Fibroblast of lung (primary cell): ENCODE measurements at regions not wholly inside any gene's neighbourhood (a gene's known extent, or its start where the extent isn't known, plus 50 kb on each side); places are given as distances from the start of the nearest gene placed in this dataset.

Source experiments
- EZH2 ChIP-seq: IDR thresholded peaks from 2 replicates; pipeline ENCODE4 v1.5.1; 2012; ENCODE audit warnings: low read length, control low read depth, mild to moderate bottlenecking; ENCODE audit errors: missing control alignments
- TF ChIP-seq, protein P1 (sequence below), 2 donors: IDR thresholded peaks in 1 of 2; conservative IDR thresholded peaks in 1 of 2; 1 replicate in 1 of 2; 2 replicates in 1 of 2; pipeline ENCODE4 v1.5.1; 2011 to 2012; ENCODE audit warnings: low read length in 2 of 2, control low read depth in 1 of 2, inconsistent platforms in 1 of 2, low read depth in 1 of 2, mild to moderate bottlenecking in 1 of 2

DNA sequence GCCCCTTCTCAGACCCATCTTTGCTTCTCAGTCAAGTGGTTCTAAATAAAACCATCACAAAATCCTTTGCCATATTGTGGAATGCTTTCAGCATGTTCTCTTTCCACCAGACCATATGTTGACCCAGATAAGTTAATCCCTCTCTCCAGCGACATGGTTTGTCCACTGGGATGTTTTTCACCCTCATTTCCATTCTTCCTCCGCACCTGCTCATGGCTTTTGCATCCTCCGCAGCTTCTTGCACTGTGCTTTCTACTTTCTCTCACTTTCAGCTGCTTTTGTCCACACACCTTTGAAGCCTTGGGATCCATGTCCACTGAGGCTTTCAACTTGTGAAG, 52.3 kb upstream of the WAC start:
- no peak for TF ChIP-seq EZH2
- TF ChIP-seq, protein P1, sequence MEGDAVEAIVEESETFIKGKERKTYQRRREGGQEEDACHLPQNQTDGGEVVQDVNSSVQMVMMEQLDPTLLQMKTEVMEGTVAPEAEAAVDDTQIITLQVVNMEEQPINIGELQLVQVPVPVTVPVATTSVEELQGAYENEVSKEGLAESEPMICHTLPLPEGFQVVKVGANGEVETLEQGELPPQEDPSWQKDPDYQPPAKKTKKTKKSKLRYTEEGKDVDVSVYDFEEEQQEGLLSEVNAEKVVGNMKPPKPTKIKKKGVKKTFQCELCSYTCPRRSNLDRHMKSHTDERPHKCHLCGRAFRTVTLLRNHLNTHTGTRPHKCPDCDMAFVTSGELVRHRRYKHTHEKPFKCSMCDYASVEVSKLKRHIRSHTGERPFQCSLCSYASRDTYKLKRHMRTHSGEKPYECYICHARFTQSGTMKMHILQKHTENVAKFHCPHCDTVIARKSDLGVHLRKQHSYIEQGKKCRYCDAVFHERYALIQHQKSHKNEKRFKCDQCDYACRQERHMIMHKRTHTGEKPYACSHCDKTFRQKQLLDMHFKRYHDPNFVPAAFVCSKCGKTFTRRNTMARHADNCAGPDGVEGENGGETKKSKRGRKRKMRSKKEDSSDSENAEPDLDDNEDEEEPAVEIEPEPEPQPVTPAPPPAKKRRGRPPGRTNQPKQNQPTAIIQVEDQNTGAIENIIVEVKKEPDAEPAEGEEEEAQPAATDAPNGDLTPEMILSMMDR (conservative IDR thresholded peaks at IDR 0.05 in 1 of 2, IDR thresholded peaks at IDR 0.05 in 1 of 2; ENCODE audit: low read depth in 1 of 2, low read length in 2 of 2), result no peak
